K562 (cell line): ENCODE measurements at regions not wholly inside any gene's neighbourhood (a gene's known extent, or its start where the extent isn't known, plus 50 kb on each side); places are given as distances from the start of the nearest gene placed in this dataset.

Experiments used
- ATAC-seq: fragments of 200-7000 bp; cut with Tn5 transposase; 3 replicates; pipeline ENCODE4 v1.9.1; 2020; ENCODE audit warnings: moderate library complexity
- BruUV-seq: library from RNA; stranded (reverse); fragments of 400-500 nt; replicated peaks from 2 replicates; lab custom pipeline; 2021; lab: Mats Ljungman, UMichigan
- CTCF ChIA-PET: fragments of 300-600 bp; formaldehyde crosslinking; extraction: SDS; loops from one replicate; lab custom pipeline; 2021; ENCODE audit warnings: low intra/inter-chr PET ratio; lab: Yijun Ruan, JAX
- POLR2A ChIA-PET: fragments of 300-600, 350-650 bp; sonication (Branson Sonifier 250); formaldehyde crosslinking; extraction: SDS; loops from one replicate; lab custom pipeline; 2021; ENCODE audit warnings: antibody characterized with exemption, inconsistent platforms; lab: Yijun Ruan, JAX
- DNase-seq, 4 experiments: peaks; one replicate each; pipeline versions ENCODE4 v3.0.0 to v3.0.0-alpha.2; 2011 to 2018; ENCODE audit warnings: low spot score in 3 of 4, mixed read lengths in 3 of 4; ENCODE audit errors: extremely low read depth in 1 of 4
- FAIRE-seq: peaks from 2 replicates; lab custom pipeline; 2011; peaks lifted over from hg19 to GRCh38; lab: Jason Lieb, UNC
- H2AFZ ChIP-seq: 2 replicates; pipeline ENCODE4 v1.6.0; 2011; ENCODE audit warnings: low read depth, low read length, control low read depth, inconsistent platforms
- H3K27ac ChIP-seq: fragments of 200-600 bp; 3 replicates; pipeline ENCODE4 v1.8.0; 2011; ENCODE audit warnings: low read depth, mild to moderate bottlenecking, control low read depth, inconsistent platforms, low read length, moderate library complexity, mixed read lengths; ENCODE audit errors: extremely low read depth
- H3K27me3 ChIP-seq, 2 experiments: fragments of 300-600 bp in 1 of 2; 2 replicates in 1 of 2; 3 replicates in 1 of 2; pipeline versions ENCODE4 v1.6.0 to v1.8.0; 2011; ENCODE audit warnings: inconsistent platforms in 2 of 2, low read length in 2 of 2, mild to moderate bottlenecking in 1 of 2, mixed read lengths in 1 of 2, moderate library complexity in 1 of 2; ENCODE audit not compliant: control insufficient read depth in 2 of 2, insufficient read depth in 2 of 2
- H3K36me3 ChIP-seq: fragments of 300-600 bp; 3 replicates; pipeline ENCODE4 v1.8.0; 2011; ENCODE audit warnings: mild to moderate bottlenecking, low read length, inconsistent platforms; ENCODE audit not compliant: control insufficient read depth, insufficient read depth
- H3K4me1 ChIP-seq, 2 experiments: fragments of 200-600 bp in 1 of 2; replicated peaks in 1 of 2; 2 replicates in 1 of 2; 3 replicates in 1 of 2; pipeline versions ENCODE4 v1.5.1 to v1.8.0; 2011; ENCODE audit warnings: inconsistent platforms in 2 of 2, low read length in 2 of 2, mild to moderate bottlenecking in 1 of 2, mixed read lengths in 1 of 2, moderate library complexity in 1 of 2; ENCODE audit not compliant: control insufficient read depth in 2 of 2, insufficient read depth in 2 of 2
- H3K4me2 ChIP-seq: 2 replicates; pipeline ENCODE4 v1.6.1; 2011; ENCODE audit warnings: low read length, control low read depth, inconsistent platforms, mixed read lengths; ENCODE audit not compliant: insufficient read depth
- H3K4me3 ChIP-seq: fragments of 200-600 bp; sonication (generic), shearing (Covaris generic); 2 replicates; pipeline ENCODE4 v1.5.1; 2016; ENCODE audit warnings: control low read depth, inconsistent platforms
- H3K79me2 ChIP-seq: fragments of 200-600 bp; 3 replicates; pipeline ENCODE4 v1.8.0; 2011; ENCODE audit warnings: low read length, inconsistent platforms; ENCODE audit not compliant: control insufficient read depth, insufficient read depth
- H3K9ac ChIP-seq, 2 experiments: 2 replicates each; pipeline versions ENCODE4 v1.6.0 to v1.6.1; 2011; ENCODE audit warnings: low read depth in 2 of 2, low read length in 2 of 2, control low read depth in 1 of 2, inconsistent platforms in 1 of 2, mild to moderate bottlenecking in 1 of 2, mixed read lengths in 1 of 2; ENCODE audit not compliant: insufficient read depth in 1 of 2
- H3K9me1 ChIP-seq: one replicate; pipeline ENCODE4 v1.6.0; 2011; ENCODE audit warnings: inconsistent platforms, mild to moderate bottlenecking, low read length, moderate library complexity; ENCODE audit not compliant: control insufficient read depth, insufficient read depth
- H3K9me3 ChIP-seq: replicated peaks from 2 replicates; pipeline ENCODE4 v1.5.1; 2011; ENCODE audit warnings: low read depth, low read length, inconsistent platforms; ENCODE audit not compliant: control insufficient read depth, insufficient read depth
- H4K20me1 ChIP-seq: replicated peaks from 2 replicates; pipeline ENCODE4 v1.6.1; 2011; ENCODE audit warnings: low read length, inconsistent platforms, mixed read lengths; ENCODE audit not compliant: control insufficient read depth, insufficient read depth
- DPF2 ChIP-seq: fragments of 450-650 bp; IDR thresholded peaks from 2 replicates; pipeline ENCODE4 v1.6.1; 2016
- RBM25 ChIP-seq: fragments of 200-400 bp; formaldehyde crosslinking; IDR thresholded peaks from 2 replicates; pipeline ENCODE4 v1.6.1; 2018; ENCODE audit warnings: low read length, low read depth, moderate library complexity; ENCODE audit not compliant: severe bottlenecking
- SLC30A9 ChIP-seq: fragments of 250-450 bp; sonication (Bioruptor Pico); IDR thresholded peaks from 2 replicates; pipeline ENCODE4 v1.8.0; 2022; ENCODE audit warnings: mild to moderate bottlenecking, moderate library complexity
- SMARCB1 ChIP-seq: IDR thresholded peaks from 2 replicates; pipeline ENCODE4 v1.6.1; 2011; ENCODE audit warnings: improper control_type of control experiment, low read depth; ENCODE audit not compliant: insufficient read length
- TEAD1 ChIP-seq, 2 experiments: fragments of 450-650 bp in 1 of 2; sonication (generic) in 1 of 2; formaldehyde crosslinking; IDR thresholded peaks; 2 replicates each; pipeline versions ENCODE4 v1.4.0 to v1.8.0; 2020 to 2022; ENCODE audit warnings: mild to moderate bottlenecking in 2 of 2, missing genetic modification reagents in 1 of 2
- WGBS: fragments of 100-300 bp; shearing (Covaris generic); methylation state at CpG from one replicate; pipeline ENCODE4 v1.1.6; 2016; ENCODE audit warnings: low coverage, mixed read lengths; ENCODE audit not compliant: insufficient coverage; ENCODE audit errors: missing lambda C conversion rate; 5-methylcytosine and 5-hydroxymethylcytosine counted together
- in situ Hi-C: fragments of 300-500 bp; cut with MboI; formaldehyde crosslinking; loops from 4 replicates; pipeline ENCODE4 v1.15.0; 2018; ENCODE audit warnings: inconsistent platforms, mixed read lengths
- intact Hi-C: fragments of 100-400 bp; cut with micrococcal nuclease; formaldehyde crosslinking; loops from 2 replicates; pipeline ENCODE4 v1.14.2; 2022
- TF ChIP-seq, protein P1 (sequence below): fragments of 450-650 bp; IDR thresholded peaks from 2 replicates; pipeline ENCODE4 v1.6.1; 2016; ENCODE audit warnings: mild to moderate bottlenecking
- TF ChIP-seq, protein P2 (sequence below): fragments of 450-650 bp; IDR thresholded peaks from 2 replicates; pipeline ENCODE4 v1.6.1; 2016; ENCODE audit warnings: low read depth, mild to moderate bottlenecking, moderate library complexity

DNA sequence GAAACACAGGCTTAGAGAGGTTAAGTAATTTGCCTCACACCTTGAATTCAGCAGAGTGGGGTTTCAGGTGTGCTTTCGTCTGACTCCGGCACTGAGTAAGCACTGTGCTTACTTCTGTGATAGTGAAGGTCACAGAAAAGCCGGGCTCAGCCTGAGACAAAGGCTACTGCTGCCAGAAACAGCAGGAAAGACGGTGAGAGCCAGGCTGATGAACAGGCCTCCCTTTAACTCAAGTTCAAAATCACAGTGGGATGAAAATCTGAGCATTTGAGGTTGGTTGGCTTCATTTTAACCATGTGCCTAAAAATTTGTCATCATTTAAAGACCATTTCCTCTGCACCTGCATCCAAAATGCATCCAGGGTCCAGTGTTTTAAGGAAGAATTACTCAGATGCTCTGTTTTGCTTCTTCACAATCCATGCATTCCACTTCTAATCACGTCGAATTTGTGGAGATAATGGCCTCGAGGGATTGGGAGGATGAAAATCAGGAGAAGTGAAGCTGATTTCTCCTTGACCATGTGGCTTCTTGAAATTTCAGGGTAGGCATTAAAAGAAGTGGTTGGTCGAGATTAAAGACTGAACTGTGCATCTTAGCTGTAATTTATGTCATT lies 121.2 kb upstream of the LNX1 start (continued):
- TF ChIP-seq RBM25, result no peak
- TF ChIP-seq, protein P1, sequence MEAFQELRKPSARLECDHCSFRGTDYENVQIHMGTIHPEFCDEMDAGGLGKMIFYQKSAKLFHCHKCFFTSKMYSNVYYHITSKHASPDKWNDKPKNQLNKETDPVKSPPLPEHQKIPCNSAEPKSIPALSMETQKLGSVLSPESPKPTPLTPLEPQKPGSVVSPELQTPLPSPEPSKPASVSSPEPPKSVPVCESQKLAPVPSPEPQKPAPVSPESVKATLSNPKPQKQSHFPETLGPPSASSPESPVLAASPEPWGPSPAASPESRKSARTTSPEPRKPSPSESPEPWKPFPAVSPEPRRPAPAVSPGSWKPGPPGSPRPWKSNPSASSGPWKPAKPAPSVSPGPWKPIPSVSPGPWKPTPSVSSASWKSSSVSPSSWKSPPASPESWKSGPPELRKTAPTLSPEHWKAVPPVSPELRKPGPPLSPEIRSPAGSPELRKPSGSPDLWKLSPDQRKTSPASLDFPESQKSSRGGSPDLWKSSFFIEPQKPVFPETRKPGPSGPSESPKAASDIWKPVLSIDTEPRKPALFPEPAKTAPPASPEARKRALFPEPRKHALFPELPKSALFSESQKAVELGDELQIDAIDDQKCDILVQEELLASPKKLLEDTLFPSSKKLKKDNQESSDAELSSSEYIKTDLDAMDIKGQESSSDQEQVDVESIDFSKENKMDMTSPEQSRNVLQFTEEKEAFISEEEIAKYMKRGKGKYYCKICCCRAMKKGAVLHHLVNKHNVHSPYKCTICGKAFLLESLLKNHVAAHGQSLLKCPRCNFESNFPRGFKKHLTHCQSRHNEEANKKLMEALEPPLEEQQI, result no peak

DNA sequence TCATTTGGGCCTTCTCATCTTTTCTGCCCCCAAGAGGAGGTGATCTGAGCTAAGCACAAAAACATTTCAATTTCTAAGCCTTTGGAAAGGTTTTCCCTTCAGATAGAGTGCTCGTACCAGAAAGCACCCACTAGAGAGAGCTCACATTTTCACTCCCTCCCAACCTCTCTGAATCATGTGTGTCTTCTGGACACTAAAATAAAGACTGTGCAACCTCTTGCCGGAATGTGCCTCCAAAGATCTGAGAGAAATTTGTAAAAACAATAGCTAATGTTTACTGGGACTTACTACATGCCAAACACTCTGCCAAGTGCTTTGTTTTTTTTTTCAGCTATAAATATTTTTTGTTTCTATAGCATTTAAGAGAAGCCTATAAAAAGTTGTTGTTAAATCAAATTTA lies 120.6 kb upstream of the LNX1 start:
- Histone ChIP-seq H3K9ac (no peak overlapping the region), H3K27me3 (no peaks in the 10 kb centered on the region), H3K9me1 (no peaks in the 10 kb centered on the region), H4K20me1 (no peaks in the 10 kb centered on the region), H3K79me2 (no peaks in the 10 kb centered on the region), H3K4me1 (no peaks in the 10 kb centered on the region), H2AFZ (no peak overlapping the region)
- intact Hi-C loops (no loop called here), in situ Hi-C loops (no loop called here)
- POLR2A ChIA-PET, result interaction anchor here (1.0 kb wide), 1 partner anchor 24 kb away, joined by 4 read pairs; no protein-coding TSS in a partner anchor
- ATAC-seq, result no peak
- TF ChIP-seq TEAD1 (CRISPR knock-in tag; IDR thresholded peaks at IDR 0.05) (no peak), SLC30A9 (CRISPR knock-in tag) (no peak), SMARCB1 (no peak), DPF2 (no peak)
- TF ChIP-seq, protein P2, sequence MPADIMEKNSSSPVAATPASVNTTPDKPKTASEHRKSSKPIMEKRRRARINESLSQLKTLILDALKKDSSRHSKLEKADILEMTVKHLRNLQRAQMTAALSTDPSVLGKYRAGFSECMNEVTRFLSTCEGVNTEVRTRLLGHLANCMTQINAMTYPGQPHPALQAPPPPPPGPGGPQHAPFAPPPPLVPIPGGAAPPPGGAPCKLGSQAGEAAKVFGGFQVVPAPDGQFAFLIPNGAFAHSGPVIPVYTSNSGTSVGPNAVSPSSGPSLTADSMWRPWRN, result no peak
- TF ChIP-seq, all 486 proteins: peak for 0
- BruUV-seq, result no TSS peak
- no peak overlapping the region for H3K27ac ChIP-seq
- no peaks in the 10 kb centered on the region for H3K36me3 ChIP-seq
- H3K4me2 ChIP-seq, result no peak overlapping the region
- H3K4me3 ChIP-seq, result no peak overlapping the region
- CTCF ChIA-PET, result no interaction called here
- no peak for FAIRE-seq
- WGBS, result 0% methylated on average over 2 of the region's 2 CpGs
- DNase-seq, result no peak
- H3K9me3 ChIP-seq, result no peaks in the 10 kb centered on the region
